Psoas muscle (tissue), 7 donors: ENCODE measurements at regions not wholly inside any gene's neighbourhood (a gene's known extent, or its start where the extent isn't known, plus 50 kb on each side); places are given as distances from the start of the nearest gene placed in this dataset.

ENCODE experiments used
- ATAC-seq, 4 donors: fragments of 200-7000 bp; cut with Tn5 transposase; one replicate each; pipeline ENCODE4 v1.9.1; 2020; ENCODE audit warnings: moderate library complexity in 3 of 4, mild to moderate bottlenecking in 2 of 4
- DNase-seq, 2 donors: peaks; one replicate each; pipeline ENCODE4 v3.0.0-alpha.2; 2020
- H3K27ac ChIP-seq: fragments of 200-600 bp; one replicate; pipeline ENCODE4 v1.8.0; 2022
- H3K27me3 ChIP-seq, 3 donors: fragments of 200-600 bp in 1 of 3; one replicate each; pipeline versions ENCODE4 v1.6.1 to v1.8.0; 2013 to 2022; ENCODE audit warnings: low read length in 2 of 3, mild to moderate bottlenecking in 2 of 3, moderate library complexity in 1 of 3; ENCODE audit not compliant: insufficient read depth in 3 of 3
- H3K36me3 ChIP-seq, 2 donors: fragments of 200-600 bp in 1 of 2; one replicate each; pipeline versions ENCODE4 v1.6.1 to v1.8.0; 2013 to 2022; ENCODE audit warnings: low read depth in 1 of 2, mild to moderate bottlenecking in 1 of 2, moderate library complexity in 1 of 2; ENCODE audit not compliant: insufficient read depth in 1 of 2
- H3K4me1 ChIP-seq: fragments of 200-600 bp; one replicate; pipeline ENCODE4 v1.8.0; 2022
- H3K4me3 ChIP-seq: fragments of 200-600 bp; one replicate; pipeline ENCODE4 v1.8.0; 2022; ENCODE audit warnings: mild to moderate bottlenecking
- H3K9me3 ChIP-seq: fragments of 200-600 bp; one replicate; pipeline ENCODE4 v1.8.0; 2022
- WGBS, 3 donors: extraction: QIAGEN DNeasy Blood & Tissue Kit; methylation state at CpG; one replicate each; pipeline versions ENCODE4 v1.1.6 to v1.1.7; 2013; 5-methylcytosine and 5-hydroxymethylcytosine counted together
- intact Hi-C, 2 donors: fragments of 100-400 bp; cut with DNase I; formaldehyde crosslinking; loops; one replicate each; pipeline versions ENCODE4 v1.11.0 to v1.14.2; 2022
- TF ChIP-seq, protein P1 (sequence below): fragments of 200-600 bp; IDR thresholded peaks from one replicate; pipeline ENCODE4 v1.8.0; 2022; ENCODE audit warnings: antibody characterized with exemption
- donor health status: healthy with polysubstance abuse.
- donor health status: DM: no; HTN: no; CAD: no; lungs with moderate emphysema.
- donor health status: Bipolar disorder and iron deficiency.
- donor health status: healthy.
- donor health status: DM: yes; HTN: yes; CAD: no.
- donor health status: DM: no; HTN: no; CAD: no.
- donor health status: DM: yes; HTN: yes; CAD: no.

DNA sequence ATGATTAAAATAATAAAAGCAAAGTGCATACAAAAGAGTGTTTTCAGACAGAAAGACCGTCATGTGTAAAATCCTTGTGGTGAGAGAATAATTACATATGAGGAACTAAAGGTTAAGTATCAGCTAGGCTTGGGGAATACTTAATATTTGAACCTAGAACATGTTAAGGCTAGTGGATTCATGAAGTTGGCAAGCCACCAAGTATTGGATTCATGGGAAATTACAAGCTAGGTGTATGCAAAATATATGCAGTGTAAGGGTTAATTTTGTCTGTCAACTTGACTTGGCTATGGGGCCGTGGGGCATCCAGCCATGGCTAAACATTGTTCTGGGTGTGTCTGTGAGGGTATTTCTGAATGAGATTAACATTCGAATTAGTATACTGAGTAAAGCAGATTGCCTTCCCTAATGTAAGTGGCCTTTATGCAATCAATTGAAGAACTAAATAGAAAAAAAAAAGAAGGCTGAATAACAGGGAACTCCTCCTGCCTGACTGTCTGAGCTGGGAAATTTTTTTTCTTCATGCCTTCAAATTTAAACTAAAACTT, 533.5 kb upstream of the KLF12 start:
- H3K36me3 ChIP-seq: no peaks in the 10 kb centered on the region
- no peaks in the 10 kb centered on the region for H3K4me1 ChIP-seq
- no peak overlapping the region for H3K27ac ChIP-seq
- TF ChIP-seq, protein P1, sequence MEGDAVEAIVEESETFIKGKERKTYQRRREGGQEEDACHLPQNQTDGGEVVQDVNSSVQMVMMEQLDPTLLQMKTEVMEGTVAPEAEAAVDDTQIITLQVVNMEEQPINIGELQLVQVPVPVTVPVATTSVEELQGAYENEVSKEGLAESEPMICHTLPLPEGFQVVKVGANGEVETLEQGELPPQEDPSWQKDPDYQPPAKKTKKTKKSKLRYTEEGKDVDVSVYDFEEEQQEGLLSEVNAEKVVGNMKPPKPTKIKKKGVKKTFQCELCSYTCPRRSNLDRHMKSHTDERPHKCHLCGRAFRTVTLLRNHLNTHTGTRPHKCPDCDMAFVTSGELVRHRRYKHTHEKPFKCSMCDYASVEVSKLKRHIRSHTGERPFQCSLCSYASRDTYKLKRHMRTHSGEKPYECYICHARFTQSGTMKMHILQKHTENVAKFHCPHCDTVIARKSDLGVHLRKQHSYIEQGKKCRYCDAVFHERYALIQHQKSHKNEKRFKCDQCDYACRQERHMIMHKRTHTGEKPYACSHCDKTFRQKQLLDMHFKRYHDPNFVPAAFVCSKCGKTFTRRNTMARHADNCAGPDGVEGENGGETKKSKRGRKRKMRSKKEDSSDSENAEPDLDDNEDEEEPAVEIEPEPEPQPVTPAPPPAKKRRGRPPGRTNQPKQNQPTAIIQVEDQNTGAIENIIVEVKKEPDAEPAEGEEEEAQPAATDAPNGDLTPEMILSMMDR: no peak
- DNase-seq (no peak), ATAC-seq (no peak)
- no peaks in the 10 kb centered on the region for H3K27me3 ChIP-seq
- no peaks in the 10 kb centered on the region for H3K9me3 ChIP-seq
- no peak overlapping the region for H3K4me3 ChIP-seq
- WGBS, 3 donors: 49 to 59% (median 52%) methylated on average over 3 of the region's 3 CpGs
- intact Hi-C loops: no loop called here

DNA sequence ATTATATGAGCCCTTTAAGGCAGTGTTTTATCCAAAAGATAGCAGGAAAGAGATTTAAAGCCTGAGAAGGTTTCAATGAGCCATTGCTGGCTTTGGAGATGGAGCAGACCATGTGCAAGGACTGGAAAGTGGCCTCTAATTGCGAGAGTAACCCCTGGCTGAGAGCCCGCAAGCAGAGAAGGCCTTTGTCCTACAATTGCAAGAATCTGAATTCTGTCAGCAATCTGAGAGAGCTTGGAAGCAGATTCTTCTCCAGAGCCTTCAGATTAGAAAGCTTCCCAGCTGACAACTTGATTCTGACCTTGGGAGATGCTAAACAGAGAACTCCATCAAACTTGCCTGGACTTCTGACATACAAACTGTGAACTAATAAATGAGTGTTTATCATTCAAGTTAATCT, 528.7 kb upstream of the KLF12 start:
- no peaks in the 10 kb centered on the region for H3K9me3 ChIP-seq
- H3K27me3 ChIP-seq: no peaks in the 10 kb centered on the region
- H3K4me1 ChIP-seq: no peaks in the 10 kb centered on the region
- DNase-seq (no peak), ATAC-seq (no peak)
- H3K27ac ChIP-seq: no peak overlapping the region
- H3K36me3 ChIP-seq: no peaks in the 10 kb centered on the region
- intact Hi-C loops: no loop called here
- WGBS, 3 donors: 52 to 77% (median 65%) methylated on average over 2 of the region's 2 CpGs
- TF ChIP-seq, protein P1: no peak
- H3K4me3 ChIP-seq: no peak overlapping the region

DNA sequence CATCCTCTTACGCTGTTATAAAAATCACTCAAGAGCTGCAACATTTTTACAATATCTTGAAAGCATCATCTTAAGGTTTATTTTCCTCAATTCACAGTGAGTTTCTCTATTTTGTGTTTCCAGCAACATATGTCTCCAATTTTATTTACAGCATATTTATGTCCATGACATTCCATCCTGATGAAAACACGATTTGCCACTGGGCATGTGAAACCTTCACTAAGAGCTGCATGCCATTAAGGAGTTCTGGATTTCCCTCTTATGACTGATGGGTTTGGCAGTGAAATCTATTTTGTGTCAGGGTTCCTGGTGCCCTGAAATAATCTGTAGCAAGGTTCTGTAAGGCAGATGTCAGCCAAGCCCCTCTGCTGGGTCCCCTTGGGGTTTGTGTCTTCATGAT, 527.6 kb upstream of the KLF12 start:
- no peaks in the 10 kb centered on the region for H3K27me3 ChIP-seq
- H3K4me3 ChIP-seq: no peak overlapping the region
- H3K27ac ChIP-seq: no peak overlapping the region
- DNase-seq (no peak), ATAC-seq (no peak)
- TF ChIP-seq, protein P1: no peak
- intact Hi-C loops: no loop called here
- whole genome bisulfite sequencing, 3 donors: 59 to 71% (median 61%) methylated on average over 2 of the region's 2 CpGs
- no peaks in the 10 kb centered on the region for H3K4me1 ChIP-seq
- H3K9me3 ChIP-seq: no peaks in the 10 kb centered on the region
- H3K36me3 ChIP-seq: no peaks in the 10 kb centered on the region

DNA sequence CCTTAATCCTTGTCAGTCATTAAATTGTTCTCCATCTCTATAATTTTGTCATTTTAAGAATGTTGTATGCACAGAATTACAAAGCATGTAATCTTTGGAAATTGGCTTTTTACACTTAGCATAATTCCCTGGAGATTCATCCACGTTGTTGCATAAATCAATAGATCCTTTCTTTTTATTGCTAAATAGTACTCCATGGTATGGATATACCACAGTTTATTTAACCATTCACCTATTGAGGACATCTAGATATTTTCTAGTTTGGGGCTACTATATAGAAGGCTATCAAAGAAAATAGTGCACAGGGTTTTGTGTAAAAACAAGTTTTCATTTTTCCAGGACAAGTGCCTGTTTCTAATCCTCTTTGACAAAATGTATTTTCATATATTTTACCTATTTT, 523.6 kb upstream of the KLF12 start:
- no peaks in the 10 kb centered on the region for H3K9me3 ChIP-seq
- no peak for ATAC-seq
- H3K27ac ChIP-seq: no peak overlapping the region
- H3K4me1 ChIP-seq: no peaks in the 10 kb centered on the region
- intact Hi-C loops: no loop called here
- TF ChIP-seq, protein P1: no peak
- DNase-seq: no peak
- H3K36me3 ChIP-seq: no peaks in the 10 kb centered on the region
- 50 to 70% (median 59%) methylated on average over 1 of the region's 1 CpG for WGBS, 3 donors
- H3K27me3 ChIP-seq: no peaks in the 10 kb centered on the region
- no peak overlapping the region for H3K4me3 ChIP-seq

DNA sequence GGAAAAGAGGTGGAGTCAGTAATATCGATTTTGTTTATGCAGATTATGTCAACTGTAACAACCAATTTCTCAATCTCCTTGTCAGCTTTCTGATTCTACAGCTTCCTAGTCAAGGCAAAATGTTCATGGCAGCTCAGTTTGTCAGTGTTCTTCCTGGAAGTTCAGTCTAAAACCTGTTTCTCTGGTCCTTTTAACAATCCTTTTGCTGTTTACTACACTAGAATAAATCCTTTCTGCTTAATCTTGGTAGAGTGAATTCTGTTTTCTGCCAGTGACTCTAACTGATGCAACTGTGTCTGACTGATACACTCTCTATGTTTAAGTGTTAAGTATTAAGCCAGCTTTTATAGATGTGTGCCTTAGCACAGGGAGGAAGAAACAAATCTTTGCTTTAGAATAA, 516.9 kb upstream of the KLF12 start:
- Histone ChIP-seq H3K36me3 (no peaks in the 10 kb centered on the region), H3K4me3 (no peak overlapping the region), H3K4me1 (no peaks in the 10 kb centered on the region), H3K27me3 (no peaks in the 10 kb centered on the region), H3K27ac (no peak overlapping the region), H3K9me3 (no peaks in the 10 kb centered on the region)
- no peak for ATAC-seq
- TF ChIP-seq, protein P1: no peak
- intact Hi-C loops: no loop called here
- DNase-seq: no peak
- 73 to 75% (median 74%) methylated on average over 1 of the region's 1 CpG for WGBS, 3 donors
